ENCODE measurements at regions not wholly inside any gene's neighbourhood (a gene's known extent, or its start where the extent isn't known, plus 50 kb on each side); places are given as distances from the start of the nearest gene placed in this dataset.
"Not testable (repeated sequence)": the region's sequence is repeated elsewhere in the genome, so short reads cannot be mapped to it uniquely, and the experiment has no call there.

DNA sequence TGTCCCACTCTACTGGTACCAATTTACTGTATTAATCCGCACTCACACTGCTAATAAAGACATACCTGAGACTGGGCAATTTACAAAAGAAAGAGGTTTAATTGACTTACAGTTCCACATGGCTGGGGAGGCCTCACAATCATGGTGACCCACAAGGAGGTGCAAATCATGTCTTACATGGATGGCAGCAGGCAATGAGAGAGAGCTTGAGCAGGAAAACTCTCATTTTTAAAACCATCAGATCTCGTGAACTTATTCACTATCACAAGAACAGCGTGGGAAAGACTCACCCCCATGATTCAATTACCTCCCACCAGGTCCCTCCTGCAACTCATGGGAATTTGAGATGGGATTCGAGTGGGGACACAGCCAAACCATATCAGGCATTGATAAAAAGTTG is 298.5 kb downstream of the DUSP6 start:
- DNase-seq: not testable (repeated sequence)

DNA sequence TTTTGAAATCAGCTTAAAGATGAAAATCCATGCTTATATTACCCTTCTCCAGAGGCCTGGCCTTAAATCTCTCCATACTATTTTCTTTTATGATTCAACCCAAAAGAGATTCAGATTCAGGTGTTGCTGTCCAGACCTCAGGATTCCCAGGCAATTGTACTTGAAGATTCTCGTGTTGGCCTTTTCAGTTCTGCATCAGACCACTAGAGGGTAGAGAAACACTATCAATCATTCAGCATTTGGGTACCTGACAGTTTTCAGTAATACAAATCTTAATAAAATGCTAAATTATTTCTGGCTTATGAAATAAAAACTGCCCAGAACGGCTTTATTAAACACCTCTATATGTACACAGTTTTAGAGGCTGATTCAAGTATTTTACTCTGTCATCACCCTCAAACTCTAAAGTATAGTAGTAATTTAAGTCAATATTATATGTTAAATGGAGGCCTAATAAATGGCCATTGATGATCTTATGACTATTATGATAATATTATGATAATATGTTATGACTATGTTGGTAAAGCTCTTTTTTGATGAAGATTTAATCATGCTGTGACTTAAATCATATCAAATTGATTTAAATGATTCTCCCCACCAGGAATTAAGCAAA is 301.1 kb downstream of the DUSP6 start:
- peak; percentile 68 for DNase-seq

DNA sequence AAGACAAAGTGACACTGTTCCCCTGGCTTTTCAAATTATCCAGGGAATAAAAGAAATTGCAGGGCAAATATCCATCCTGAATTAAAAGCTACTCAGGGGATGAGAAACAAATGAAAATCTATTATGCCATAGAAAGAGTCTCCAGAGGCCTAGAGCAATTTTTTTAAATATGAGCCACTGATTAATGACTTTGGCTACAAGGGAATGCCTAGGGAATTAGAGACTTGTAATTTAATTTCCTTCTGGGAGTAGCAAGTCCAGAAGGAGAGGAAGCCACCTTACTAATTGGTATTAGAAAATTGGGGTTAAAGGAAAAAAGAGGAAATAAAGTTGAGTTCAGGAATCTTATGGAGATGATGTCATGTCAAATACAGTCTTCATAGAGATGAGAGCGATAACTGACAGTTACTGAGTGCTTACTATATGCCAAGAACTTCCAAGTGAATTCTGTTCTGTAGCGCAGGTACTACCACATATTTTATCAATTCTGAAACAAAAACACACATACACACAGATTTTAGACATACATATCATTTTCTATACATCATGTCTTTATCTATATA is 304.4 kb downstream of the DUSP6 start:
- DNase-seq: no peak

DNA sequence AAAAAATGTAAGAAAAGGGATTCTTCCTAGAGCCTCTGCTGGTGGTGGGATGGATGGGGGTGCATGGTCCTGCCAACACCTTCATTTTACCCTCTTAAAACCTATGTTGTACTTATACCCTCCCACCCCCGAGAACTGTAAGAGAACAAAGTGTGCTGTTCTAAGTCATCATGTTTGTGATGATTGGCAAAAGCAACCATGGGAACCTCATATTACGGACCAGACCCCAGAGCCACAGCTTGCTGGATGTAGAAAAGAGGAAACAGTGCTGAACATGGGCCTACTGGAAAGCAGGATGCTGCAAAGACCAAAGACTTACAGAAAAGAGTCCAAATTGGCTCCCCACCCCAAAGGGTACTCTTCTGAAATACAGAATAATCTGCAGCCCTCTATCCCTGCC is 311.2 kb downstream of the DUSP6 start:
- no peak for DNase-seq

DNA sequence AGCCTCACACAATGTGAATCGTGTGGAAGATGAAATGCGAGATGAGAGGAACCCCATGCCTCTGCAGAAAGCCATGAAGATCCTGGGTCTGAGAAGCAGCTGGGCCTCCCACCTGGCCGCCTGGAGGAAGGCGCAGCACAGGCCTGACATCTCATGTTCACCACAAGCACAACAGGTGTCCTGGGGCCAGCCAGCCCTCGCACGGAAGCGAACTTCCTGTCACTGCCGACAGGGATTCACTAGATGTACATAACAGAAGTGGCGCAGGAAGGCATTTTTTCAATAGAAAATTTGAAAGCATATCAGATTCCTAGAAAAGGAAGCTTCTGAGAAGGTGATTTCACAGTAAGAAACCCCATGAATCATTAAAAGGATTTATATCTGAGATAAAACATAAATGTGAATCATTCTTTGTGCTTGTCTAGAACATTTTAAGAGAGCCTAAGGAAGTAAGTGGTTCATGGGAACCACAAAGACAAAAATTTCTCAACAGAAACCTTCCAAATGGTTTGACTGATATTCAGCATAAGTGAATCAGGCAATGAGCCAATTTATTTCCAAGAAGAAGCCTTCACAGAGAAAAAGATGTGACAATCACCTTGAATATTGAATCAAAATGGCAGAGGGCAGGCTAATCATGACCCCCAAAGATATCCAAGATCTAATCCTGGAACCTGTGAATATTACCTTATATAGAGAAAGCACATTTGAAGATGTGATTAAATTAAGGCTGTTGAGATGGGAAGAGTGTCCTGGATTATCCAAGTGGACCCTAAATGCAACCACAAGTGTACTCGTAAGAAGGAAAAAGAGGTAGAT is 311.9 kb downstream of the DUSP6 start:
- DNase-seq: peak; percentile 11

DNA sequence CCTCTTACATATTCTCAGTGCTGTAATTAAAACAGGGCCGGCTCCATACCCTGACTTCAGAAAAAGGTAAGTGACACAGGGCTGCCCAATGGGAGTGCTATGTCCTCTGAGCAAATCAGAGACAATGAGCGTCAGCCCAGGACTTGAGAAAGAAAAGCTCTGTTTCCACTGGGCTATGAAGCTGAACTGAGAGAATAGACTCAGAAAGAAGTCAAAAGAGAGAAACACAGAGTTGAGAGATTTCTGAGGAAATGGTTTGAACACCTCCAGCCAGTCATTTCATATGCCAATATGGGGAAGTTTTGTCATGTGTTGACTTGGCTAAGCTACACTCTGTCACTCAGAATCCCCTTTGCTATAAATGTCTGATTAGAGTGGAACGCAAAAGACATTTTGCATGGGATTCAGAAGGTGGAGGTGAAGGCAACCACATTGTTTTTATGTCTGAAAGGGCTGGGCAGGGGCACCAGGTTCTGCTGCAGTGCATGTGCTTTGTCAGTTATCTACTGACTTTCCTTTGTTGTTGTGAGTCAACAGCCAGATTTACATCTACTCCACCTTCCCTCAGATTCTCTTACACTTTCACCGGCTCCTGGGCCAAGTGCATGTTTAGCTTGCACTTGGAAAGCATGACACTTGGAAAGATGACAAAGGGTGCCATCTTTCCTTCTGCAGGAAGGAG is 313.3 kb downstream of the DUSP6 start:
- DNase-seq: no peak

DNA sequence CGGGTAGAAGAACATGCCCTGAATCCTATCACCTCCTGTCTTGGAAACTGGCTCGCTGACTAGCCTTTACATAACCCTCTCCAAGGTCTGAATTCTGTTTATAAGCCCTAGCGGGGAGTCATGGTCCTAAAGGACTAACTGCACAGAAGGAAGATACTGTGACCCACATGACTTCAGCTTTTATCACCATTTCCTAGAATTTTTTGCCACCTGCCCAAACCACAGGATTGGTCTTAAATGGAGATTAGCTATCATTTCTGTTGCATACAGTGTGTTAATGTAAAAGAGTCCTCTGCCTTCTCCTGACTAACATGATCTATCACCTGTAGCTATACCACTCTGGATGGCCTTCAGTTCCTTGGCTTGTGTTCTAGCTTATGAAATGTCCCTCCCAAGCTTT is 319.2 kb downstream of the DUSP6 start:
- DNase-seq: no peak

DNA sequence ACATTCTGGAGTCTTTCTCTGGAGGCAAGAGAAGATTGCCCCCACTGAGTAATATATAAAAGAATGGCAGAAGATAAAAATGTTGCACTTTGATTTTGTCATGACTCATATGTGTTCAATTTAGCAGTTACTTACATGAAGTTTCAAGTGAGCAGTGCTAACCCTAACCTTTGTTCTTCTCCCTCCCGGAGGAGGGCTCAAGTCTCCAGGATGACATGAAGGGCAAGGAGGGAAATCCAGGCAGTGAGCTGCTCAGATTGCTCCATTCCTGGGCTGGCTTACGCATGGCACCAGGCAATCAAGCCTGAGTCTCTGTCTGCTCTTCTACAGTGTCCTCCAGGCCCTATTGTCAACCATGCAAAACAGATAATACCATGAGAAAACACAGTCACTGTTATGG is 322.3 kb downstream of the DUSP6 start:
- no peak for DNase-seq

DNA sequence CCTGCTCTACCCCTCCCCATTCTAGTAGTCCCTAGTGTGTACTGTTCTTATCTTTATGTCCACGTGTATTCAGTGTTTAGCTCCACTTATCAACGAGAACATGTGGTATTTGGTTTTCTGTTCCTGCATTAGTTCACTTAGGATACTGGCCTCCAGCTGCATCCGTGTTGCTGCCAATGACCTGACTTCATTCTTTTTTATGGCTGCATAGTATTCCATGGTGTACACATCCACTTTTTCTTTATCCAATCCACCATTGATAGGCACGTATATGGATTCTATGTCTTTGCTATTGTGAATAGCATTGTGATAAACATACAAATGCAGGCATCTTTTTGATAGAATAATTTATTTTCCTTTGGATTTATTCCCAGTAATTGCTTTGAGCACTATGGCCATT is 327.7 kb downstream of the DUSP6 start:
- no peak for DNase-seq

DNA sequence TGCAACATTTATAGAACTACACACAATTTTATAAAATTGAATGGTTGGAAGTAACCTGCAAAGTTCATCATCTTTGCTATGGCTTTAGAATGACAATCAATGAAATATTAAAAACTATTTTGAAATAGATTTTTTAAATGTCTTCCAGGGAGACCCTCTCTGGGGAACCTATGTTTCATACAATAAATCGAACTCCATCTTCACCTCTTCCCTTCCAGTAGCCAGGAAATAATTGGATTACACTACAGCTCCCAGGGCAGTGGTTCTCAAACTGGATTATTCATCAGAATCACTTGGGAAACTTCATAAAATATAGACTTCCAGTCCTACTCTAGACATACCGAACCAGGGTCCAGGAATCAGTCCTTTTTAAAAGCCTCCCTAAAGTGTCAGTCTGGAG is 328.4 kb downstream of the DUSP6 start:
- no peak for DNase-seq

DNA sequence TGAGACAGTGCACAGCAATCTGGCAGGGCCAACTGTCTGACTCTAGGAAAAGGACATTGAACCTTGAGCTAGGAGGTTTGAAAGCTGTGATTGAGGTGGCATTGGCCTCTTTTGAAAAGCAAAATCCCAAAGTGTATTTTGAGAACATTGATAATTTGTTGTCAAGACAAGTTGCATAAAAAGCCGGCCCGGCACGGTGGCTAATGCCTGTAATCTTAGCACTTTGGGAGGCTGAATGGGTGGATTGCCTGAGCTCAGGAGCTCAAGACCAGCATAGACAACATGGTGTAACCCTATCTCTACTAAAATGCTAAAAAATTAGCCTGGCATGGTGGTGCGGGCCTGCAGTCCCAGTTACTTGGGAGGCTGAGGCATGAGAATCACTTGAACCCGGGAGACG is 331.6 kb downstream of the DUSP6 start:
- no peak for DNase-seq

DNA sequence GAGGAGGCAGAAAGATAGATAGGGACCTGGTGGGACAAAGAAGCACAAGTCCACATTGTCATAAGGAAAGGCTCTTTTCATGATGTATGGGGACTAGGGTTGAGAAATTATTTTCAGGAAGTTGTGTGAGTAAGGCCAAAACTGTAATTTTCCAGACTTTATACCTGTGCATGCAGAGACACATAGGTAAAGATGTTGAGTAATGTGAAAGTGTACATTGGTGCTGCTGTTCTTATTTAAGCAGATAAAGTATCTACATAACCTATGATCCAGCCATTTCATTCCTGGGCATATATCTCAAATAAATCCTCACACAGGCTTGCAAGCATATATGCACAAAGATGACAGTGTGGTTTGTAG is 332.2 kb downstream of the DUSP6 start:
- DNase-seq: no peak

DNA sequence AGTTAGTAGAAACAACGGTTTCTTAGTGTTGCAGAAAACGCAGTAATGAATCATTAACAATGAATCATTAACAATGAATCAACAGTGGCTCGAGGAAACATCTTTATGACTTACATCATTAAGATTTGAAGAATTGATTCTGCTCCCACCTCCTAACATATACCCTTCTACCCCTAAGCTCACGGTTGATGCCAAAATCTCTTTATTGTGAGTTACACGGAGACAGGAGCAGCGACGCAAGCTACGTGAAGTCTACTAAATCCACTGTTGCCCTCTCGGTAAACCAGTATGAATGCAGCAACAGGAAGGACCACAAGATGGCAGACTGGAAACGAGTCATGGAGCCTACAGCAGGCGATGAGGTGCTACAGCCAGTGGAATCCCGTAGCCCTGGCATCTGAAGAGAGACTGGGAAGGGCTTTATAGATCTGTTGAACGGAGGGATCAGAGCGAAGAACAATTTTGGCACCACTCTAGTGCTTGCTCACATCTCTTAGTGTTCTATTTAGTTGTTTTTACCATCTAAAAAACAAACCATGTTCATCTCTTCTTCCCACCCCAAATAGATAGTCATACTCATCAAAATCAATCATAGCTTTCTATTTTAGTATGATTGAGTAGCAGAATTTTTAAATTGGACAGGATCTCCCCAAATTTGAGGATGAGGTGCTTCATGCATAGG is 332.7 kb downstream of the DUSP6 start:
- peak; percentile 81 for DNase-seq

DNA sequence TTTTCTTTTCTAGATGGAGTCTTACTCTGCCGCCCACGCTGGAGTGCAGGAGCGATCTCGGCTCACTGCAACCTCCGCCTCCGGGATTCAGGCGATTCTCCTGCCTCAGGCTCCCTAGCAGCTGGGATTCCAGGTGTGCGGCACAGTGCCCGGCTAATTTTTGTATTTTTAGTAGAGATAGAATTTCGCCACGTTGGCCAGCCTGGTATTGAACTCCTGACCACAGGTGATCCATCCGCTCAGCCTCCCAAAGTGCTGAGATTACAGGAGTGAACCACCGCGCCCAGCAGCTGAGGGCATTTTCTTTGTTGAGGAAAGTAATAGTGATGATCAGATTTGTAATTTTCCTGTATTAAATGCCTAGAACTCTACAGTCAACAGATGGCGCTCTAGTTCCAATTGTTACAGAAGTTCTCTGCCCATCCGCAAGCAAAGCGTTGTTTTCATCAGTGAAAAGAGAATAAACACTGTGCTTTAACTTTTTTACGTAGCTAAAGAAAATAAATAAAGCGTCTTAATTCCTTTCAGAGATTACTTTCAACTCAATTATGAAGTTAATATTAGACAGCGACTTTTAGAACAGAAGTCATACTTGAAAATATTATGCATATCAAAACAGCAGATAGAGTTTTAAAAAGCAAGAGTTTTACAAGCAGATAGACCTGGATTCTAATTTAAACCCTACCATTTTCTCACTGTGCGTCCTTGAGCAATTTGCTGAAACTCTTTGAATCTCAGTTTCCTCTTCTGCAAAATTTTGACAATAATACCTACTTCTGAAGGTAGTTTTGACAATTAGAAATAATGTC is 335.1 kb downstream of the DUSP6 start:
- DNase-seq: peak; percentile 74

DNA sequence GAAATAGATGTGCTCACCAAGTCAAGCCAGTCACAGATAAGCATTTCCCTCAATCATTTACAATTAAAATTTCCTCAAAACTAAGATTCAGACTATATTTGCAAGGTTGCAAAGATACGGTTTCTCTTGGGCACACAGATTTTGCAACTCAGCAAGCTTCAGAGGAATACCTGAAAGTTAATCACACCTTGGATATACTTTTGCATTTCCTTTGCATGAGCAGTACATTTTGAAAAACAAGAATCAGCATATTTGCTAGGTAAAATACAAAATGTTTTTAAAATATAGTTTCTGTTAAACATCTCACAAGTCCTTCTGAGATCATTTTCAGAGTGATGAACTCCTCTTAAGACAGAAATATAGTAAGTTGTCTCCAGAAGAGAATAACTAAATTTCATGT is 336.9 kb downstream of the DUSP6 start:
- DNase-seq: no peak

DNA sequence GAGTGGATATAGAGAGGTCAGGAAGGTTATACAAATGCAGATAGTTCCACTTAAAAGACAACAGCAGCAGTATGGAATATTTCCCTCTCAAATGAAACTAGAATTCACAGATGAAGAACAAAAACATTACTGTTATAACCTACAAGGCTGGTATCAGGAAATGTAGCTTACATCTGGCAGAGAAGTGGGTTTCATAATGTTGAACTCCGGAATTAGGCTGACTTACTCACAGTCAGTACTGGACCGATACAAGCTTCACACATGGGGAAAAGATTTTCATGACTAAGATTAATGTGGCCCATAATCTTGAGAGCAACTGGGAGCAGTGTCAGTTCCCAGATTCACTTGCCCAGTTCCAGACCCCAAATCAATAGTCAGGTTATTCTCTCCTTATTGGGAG is 353.9 kb downstream of the DUSP6 start:
- DNase-seq: no peak

DNA sequence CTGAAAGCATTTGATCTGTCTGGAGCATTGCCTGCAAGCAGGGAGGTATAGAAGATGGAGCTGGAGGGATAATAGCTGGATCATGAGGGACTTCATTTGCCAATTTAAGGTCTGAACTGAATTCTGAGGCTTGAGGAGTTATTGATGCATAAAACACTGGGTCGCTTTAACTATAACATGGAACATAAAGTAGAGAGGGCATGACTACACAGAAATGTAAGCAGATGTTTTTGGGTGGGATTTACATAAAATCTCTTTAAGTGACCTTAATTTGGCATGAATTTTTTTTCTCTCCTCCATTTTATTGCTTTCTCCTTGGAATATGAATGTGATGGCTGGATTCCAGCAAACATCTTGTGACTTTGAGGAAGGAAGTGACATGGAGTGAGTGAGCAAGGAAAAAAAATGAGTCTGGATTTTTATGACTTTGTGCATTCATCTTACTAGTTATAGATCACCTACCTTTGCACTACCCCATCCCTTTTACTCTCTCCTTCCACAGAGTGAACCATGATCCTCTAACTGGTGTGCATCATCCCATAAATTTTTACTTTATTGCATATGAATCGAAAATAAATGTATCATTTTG is 356.0 kb downstream of the DUSP6 start:
- DNase-seq: peak; percentile 38

DNA sequence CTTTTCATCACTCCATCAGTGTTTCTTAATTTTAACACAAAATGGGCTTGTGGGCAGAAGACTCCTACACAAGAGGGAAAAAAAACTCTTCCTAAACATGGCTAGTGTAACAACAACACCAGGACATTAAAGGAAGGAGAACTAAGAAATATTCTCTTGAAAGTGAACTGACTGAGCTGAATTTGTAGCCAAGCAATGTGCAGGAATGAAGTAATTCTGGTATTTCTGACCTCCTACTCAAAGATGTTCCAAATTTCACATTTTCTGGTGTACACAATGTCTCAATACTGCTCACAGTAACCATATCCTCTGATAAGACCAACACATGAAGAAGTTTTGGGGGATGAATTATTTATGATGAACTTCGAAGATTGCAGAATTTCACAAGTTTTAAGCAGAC is 357.3 kb downstream of the DUSP6 start:
- DNase-seq: no peak

DNA sequence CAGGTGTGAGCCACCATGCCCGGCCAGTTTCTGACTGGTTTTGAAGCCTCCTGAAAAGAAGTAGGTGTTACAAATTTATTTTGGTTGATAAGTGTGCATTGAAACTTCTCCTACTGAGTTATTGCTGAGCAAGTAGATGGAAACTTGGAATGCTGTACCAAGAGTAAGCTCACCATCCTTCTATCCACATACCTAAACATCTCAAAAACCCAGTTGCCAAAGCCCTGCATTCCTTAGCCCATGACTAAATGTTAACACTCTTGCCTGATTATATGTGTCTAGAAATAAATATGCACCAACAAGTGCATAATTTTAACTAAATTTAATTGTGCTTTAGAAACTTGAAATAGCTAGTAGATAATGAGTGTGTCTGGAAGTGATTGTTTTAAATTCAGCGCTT is 357.8 kb downstream of the DUSP6 start:
- peak; percentile 22 for DNase-seq

DNA sequence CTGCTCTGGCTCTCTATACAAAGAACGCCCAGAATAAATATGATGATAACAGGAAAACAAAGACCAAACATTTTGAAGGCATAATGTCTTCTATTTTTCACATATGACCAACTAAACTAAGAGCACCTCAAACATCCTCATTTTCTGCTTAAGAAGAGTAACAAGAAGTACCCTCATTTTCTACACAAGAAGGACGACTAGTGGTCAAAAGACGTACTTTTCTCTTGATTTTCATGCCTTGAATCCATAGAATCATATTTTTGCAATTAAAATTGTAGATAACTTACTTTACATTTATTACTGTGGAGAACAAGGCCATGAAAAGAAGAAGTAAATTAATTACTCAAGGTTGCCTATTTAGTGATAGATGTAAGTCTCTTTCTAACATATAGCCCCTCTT is 358.6 kb downstream of the DUSP6 start:
- peak; percentile 64 for DNase-seq

DNA sequence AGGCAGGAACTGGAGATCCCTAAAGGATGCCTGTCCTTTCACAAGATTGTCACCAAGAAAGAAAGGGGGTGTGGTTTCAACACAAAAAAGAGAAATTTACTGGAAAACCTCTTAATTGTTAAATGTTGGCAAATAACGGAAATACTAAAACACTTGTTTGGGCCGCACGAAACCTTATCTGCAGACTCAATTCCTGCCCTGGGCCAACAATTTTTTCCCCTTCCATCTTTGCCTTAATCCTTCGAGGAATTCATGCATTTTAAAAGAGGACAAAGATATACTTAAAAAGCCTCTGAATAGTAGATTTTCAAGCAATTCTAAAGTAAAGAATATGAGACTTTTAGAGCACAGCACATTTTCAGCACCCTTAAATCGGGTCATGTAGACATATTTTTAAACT is 366.2 kb downstream of the DUSP6 start:
- DNase-seq: no peak

DNA sequence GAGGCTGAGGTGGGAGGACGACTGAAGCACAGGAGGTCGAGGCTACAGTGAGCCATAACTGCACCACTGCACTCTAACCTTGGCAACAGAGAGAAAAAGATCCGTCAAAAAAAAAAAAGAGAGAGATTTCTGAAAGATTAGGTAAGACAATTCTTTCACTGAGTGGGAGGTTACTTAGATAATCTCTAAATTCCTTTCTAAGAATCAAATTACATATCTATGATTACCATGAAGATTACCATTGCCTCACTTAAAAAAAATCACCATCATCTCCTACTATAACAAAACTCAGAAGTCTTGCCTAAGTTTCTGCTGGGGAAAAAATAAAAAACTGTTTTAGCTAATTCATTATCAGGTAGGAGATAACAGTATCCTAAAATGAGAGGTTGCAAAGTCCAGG is 366.7 kb downstream of the DUSP6 start:
- peak; percentile 10 for DNase-seq

All from HCEC 1CT (cell line).